ENCODE measurements at regions not wholly inside any gene's neighbourhood (a gene's known extent, or its start where the extent isn't known, plus 50 kb on each side); places are given as distances from the start of the nearest gene placed in this dataset.

DNA sequence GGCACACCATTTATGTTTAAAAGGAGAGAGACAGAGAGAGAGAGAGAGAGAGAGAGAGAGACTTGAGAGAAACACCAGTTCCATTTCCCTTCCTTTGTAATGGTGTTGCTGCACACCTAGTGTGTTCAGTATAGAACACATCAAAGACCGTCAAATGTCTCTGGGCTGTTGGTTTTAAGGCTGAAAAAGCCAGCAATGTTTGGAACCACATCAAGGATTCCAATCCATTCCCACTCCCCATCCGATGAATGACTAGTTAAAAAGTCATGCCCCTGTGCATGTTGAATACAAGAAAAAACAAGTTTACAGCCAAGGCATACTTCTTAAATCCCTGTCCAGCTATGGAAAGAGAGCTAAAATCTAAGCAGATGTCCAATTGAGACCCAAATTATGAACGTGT, 83.0 kb upstream of the IFNE start:
- TF ChIP-seq FOXP2 (optimal IDR thresholded peaks at IDR 0.05; ENCODE audit: borderline replicate concordance, extremely low read depth, extremely low read length, insufficient read depth) (no peak), POLR2AphosphoS5 (IDR thresholded peaks at IDR 0.05; ENCODE audit: low read depth, low read length) (no peak), TAF1 (IDR thresholded peaks at IDR 0.05; ENCODE audit: borderline replicate concordance, insufficient read depth, low read length) (no peak), SIN3A (IDR thresholded peaks at IDR 0.05; ENCODE audit: borderline replicate concordance, insufficient read depth, low read length) (no peak)
- TF ChIP-seq, protein P1, sequence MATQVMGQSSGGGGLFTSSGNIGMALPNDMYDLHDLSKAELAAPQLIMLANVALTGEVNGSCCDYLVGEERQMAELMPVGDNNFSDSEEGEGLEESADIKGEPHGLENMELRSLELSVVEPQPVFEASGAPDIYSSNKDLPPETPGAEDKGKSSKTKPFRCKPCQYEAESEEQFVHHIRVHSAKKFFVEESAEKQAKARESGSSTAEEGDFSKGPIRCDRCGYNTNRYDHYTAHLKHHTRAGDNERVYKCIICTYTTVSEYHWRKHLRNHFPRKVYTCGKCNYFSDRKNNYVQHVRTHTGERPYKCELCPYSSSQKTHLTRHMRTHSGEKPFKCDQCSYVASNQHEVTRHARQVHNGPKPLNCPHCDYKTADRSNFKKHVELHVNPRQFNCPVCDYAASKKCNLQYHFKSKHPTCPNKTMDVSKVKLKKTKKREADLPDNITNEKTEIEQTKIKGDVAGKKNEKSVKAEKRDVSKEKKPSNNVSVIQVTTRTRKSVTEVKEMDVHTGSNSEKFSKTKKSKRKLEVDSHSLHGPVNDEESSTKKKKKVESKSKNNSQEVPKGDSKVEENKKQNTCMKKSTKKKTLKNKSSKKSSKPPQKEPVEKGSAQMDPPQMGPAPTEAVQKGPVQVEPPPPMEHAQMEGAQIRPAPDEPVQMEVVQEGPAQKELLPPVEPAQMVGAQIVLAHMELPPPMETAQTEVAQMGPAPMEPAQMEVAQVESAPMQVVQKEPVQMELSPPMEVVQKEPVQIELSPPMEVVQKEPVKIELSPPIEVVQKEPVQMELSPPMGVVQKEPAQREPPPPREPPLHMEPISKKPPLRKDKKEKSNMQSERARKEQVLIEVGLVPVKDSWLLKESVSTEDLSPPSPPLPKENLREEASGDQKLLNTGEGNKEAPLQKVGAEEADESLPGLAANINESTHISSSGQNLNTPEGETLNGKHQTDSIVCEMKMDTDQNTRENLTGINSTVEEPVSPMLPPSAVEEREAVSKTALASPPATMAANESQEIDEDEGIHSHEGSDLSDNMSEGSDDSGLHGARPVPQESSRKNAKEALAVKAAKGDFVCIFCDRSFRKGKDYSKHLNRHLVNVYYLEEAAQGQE (IDR thresholded peaks at IDR 0.05; ENCODE audit: insufficient read depth in 1 of 2, low read depth in 2 of 2, low read length in 2 of 2): no peak

GRCh38 chr9:21567926-21568325, 85.8 kb upstream of the IFNE start:
- TF ChIP-seq TAF1 (IDR thresholded peaks at IDR 0.05; ENCODE audit: borderline replicate concordance, insufficient read depth, low read length) (no peak), SIN3A (IDR thresholded peaks at IDR 0.05; ENCODE audit: borderline replicate concordance, insufficient read depth, low read length) (no peak), POLR2AphosphoS5 (IDR thresholded peaks at IDR 0.05; ENCODE audit: low read depth, low read length) (no peak), FOXP2 (optimal IDR thresholded peaks at IDR 0.05; ENCODE audit: borderline replicate concordance, extremely low read depth, extremely low read length, insufficient read depth) (no peak)
- TF ChIP-seq, protein P1 (IDR thresholded peaks at IDR 0.05; ENCODE audit: insufficient read depth in 1 of 2, low read depth in 2 of 2, low read length in 2 of 2): no peak

GRCh38 chr9:21568484-21568883, 86.4 kb upstream of the IFNE start:
- TF ChIP-seq FOXP2 (optimal IDR thresholded peaks at IDR 0.05; ENCODE audit: borderline replicate concordance, extremely low read depth, extremely low read length, insufficient read depth): no peak
- TF ChIP-seq TAF1 (IDR thresholded peaks at IDR 0.05; ENCODE audit: borderline replicate concordance, insufficient read depth, low read length): no peak
- TF ChIP-seq, protein P1 (IDR thresholded peaks at IDR 0.05; ENCODE audit: insufficient read depth in 1 of 2, low read depth in 2 of 2, low read length in 2 of 2): no peak
- TF ChIP-seq SIN3A (IDR thresholded peaks at IDR 0.05; ENCODE audit: borderline replicate concordance, insufficient read depth, low read length): no peak
- TF ChIP-seq POLR2AphosphoS5 (IDR thresholded peaks at IDR 0.05; ENCODE audit: low read depth, low read length): no peak

DNA sequence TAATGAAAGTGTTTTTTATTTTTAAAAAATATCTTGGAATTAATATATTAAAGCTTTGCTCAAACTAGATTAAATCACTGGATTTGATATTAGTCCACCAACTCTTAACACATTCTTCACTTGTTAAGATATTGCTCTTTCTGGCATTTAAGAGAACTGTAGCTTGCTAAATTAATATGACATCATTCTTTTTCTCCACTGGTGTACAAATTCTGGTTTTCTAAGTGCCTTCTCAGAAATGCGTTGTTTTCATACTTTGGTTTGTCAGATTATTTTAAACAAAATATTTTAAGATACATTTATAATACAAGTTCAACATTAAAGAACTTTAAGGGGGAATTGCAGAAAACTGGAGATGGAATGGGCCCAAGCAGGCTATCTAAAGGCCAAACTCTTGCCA, 87.6 kb upstream of the IFNE start:
- TF ChIP-seq FOXP2 (optimal IDR thresholded peaks at IDR 0.05; ENCODE audit: borderline replicate concordance, extremely low read depth, extremely low read length, insufficient read depth) (no peak), POLR2AphosphoS5 (IDR thresholded peaks at IDR 0.05; ENCODE audit: low read depth, low read length) (no peak), SIN3A (IDR thresholded peaks at IDR 0.05; ENCODE audit: borderline replicate concordance, insufficient read depth, low read length) (no peak), TAF1 (IDR thresholded peaks at IDR 0.05; ENCODE audit: borderline replicate concordance, insufficient read depth, low read length) (no peak)
- TF ChIP-seq, protein P1 (IDR thresholded peaks at IDR 0.05; ENCODE audit: insufficient read depth in 1 of 2, low read depth in 2 of 2, low read length in 2 of 2): no peak
